Prostate gland (tissue), 2 donors: ENCODE measurements at regions not wholly inside any gene's neighbourhood (a gene's known extent, or its start where the extent isn't known, plus 50 kb on each side); places are given as distances from the start of the nearest gene placed in this dataset.

Experiments
- DNase-seq: peaks from one replicate; pipeline ENCODE4 v3.0.0-alpha.2; 2019; ENCODE audit warnings: low spot score
- H3K27ac ChIP-seq, 2 donors: fragments of 200-600 bp; sonication (generic); 2 replicates each; pipeline ENCODE4 v1.5.1; 2017 to 2019
- H3K27me3 ChIP-seq: fragments of 200-600 bp; sonication (generic); replicated peaks from 2 replicates; pipeline ENCODE4 v1.5.1; 2019; ENCODE audit not compliant: insufficient read depth
- H3K36me3 ChIP-seq, 2 donors: fragments of 200-600 bp; sonication (generic); 1 replicate in 1 of 2; 2 replicates in 1 of 2; pipeline versions ENCODE4 v1.5.1 to v1.8.1; 2017 to 2019
- H3K4me1 ChIP-seq: fragments of 200-600 bp; sonication (generic); replicated peaks from 2 replicates; pipeline ENCODE4 v1.5.1; 2019
- H3K4me3 ChIP-seq, 2 donors: fragments of 200-600 bp; sonication (generic); 2 replicates each; pipeline ENCODE4 v1.5.1; 2017 to 2019
- H3K9me3 ChIP-seq: fragments of 200-600 bp; sonication (generic); 2 replicates; pipeline ENCODE4 v1.5.1; 2017
- POLR2A ChIP-seq: fragments of 450-650 bp; IDR thresholded peaks from one replicate; pipeline ENCODE4 v1.6.1; 2016; ENCODE audit warnings: antibody characterized with exemption, mild to moderate bottlenecking
- POLR2AphosphoS5 ChIP-seq: sonication (generic); formaldehyde crosslinking; IDR thresholded peaks from one replicate; pipeline ENCODE4 v1.6.1; 2017; ENCODE audit warnings: antibody characterized with exemption
- WGBS: methylation state at CpG from one replicate; pipeline ENCODE4 v1.1.5; 2018; 5-methylcytosine and 5-hydroxymethylcytosine counted together
- intact Hi-C: fragments of 100-400 bp; cut with DNase I; formaldehyde crosslinking; loops from one replicate; pipeline ENCODE4 v1.14.2; 2022
- TF ChIP-seq, protein P1 (sequence below), 4 experiments: fragments of 200-600 bp in 2 of 4; fragments of 450-650 bp in 2 of 4; sonication (generic) in 2 of 4; IDR thresholded peaks; 1 replicate in 3 of 4; 2 replicates in 1 of 4; pipeline ENCODE4 v1.5.1; 2016 to 2019; ENCODE audit warnings: antibody characterized with exemption in 4 of 4, mild to moderate bottlenecking in 2 of 4, moderate library complexity in 2 of 4

DNA sequence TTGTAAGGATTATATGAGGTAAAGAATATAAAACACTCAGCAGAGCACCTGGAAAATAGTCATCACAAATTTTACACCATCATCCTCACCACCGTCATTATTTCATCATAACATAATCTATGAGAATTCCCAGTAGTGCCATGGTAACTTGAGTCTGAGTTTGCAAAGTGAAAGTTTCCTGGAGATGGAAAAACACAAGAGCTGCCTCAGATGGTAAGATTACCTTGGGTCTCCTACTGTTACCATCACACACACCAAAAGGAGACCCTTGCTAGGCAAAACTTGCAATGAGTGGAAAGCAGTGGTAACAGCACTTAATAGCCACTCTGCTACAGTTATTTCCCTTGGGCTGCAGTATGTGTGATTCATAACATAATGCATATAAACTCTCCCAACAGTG, 589.8 kb downstream of the RNF144B start:
- no peak for TF ChIP-seq POLR2AphosphoS5
- TF ChIP-seq, protein P1, sequence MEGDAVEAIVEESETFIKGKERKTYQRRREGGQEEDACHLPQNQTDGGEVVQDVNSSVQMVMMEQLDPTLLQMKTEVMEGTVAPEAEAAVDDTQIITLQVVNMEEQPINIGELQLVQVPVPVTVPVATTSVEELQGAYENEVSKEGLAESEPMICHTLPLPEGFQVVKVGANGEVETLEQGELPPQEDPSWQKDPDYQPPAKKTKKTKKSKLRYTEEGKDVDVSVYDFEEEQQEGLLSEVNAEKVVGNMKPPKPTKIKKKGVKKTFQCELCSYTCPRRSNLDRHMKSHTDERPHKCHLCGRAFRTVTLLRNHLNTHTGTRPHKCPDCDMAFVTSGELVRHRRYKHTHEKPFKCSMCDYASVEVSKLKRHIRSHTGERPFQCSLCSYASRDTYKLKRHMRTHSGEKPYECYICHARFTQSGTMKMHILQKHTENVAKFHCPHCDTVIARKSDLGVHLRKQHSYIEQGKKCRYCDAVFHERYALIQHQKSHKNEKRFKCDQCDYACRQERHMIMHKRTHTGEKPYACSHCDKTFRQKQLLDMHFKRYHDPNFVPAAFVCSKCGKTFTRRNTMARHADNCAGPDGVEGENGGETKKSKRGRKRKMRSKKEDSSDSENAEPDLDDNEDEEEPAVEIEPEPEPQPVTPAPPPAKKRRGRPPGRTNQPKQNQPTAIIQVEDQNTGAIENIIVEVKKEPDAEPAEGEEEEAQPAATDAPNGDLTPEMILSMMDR (IDR thresholded peaks at IDR 0.05): no peak
- no peak for TF ChIP-seq POLR2A
- no peaks in the 10 kb centered on the region for H3K9me3 ChIP-seq
- no peaks in the 10 kb centered on the region for H3K4me1 ChIP-seq
- DNase-seq: no peak
- no peak overlapping the region for H3K27ac ChIP-seq
- H3K4me3 ChIP-seq: no peak overlapping the region
- no peaks in the 10 kb centered on the region for H3K27me3 ChIP-seq
- no peaks in the 10 kb centered on the region for H3K36me3 ChIP-seq
- 87% methylated on average over 1 of the region's 1 CpG for WGBS
- intact Hi-C loops: no loop called here

DNA sequence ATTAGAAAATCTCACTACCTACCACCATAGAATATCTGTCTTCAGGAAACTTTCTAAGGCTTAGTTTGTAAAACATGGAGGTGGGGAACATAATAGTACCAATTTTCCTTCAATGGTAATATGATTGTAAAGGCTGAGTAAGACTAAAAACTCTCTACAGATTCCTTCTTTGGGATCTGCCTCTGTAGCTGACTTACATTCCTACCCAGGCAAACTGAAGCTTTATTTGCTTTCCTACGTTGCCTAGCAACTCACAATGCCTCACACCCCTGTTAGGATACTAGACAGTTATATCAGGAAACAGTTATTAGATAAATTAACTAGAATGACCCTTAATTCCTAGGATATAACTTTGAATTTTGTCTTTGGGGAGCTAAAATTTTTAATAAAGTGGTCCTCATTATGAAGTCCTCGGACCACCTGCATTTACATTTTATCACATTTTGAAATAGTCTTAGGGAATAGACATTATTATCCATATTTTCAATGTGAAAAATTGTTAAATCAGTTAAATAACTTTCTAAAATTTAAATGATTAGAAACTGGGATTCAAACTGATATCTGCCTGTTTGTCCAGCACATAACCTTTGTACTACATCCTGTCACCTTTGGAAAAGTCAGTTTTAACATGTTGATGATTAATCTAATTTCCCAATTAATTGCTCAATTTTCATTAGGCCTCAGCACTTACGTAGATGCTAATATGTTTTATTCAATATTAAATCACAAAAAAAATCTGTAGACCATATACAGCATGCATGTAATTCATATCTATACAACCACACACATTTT, 591.4 kb downstream of the RNF144B start:
- intact Hi-C loops: no loop called here
- H3K27ac ChIP-seq: no peak overlapping the region
- no peaks in the 10 kb centered on the region for H3K9me3 ChIP-seq
- WGBS: 66% methylated on average over 3 of the region's 3 CpGs
- H3K4me1 ChIP-seq: no peaks in the 10 kb centered on the region
- no peak overlapping the region for H3K4me3 ChIP-seq
- H3K27me3 ChIP-seq: no peaks in the 10 kb centered on the region
- peak; percentile 11 for DNase-seq
- H3K36me3 ChIP-seq: no peaks in the 10 kb centered on the region
- TF ChIP-seq POLR2A (no peak), POLR2AphosphoS5 (no peak)
- TF ChIP-seq, protein P1 (IDR thresholded peaks at IDR 0.05): no peak

DNA sequence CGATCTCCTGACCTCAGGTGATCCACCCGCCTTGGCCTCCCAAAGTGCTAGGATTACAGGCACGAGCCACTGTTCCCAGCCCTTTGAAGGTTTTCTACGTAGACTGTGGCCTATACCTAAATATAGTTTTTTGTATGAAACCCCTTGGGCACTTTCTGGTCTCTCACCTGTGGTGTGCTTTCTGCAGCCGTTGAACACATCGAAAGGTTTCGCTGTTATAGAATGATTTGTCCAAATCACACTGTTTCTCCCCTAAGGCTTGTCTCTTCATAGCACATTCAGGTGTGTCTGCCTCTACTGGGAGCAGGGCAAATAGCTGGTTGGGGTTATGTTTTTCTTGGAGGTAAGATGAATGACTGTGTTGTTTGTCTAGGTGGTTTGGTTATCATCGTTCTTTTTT, 597.9 kb downstream of the RNF144B start:
- no peak for DNase-seq
- intact Hi-C loops: no loop called here
- Histone ChIP-seq H3K27me3 (no peaks in the 10 kb centered on the region), H3K4me3 (no peak overlapping the region), H3K36me3 (no peaks in the 10 kb centered on the region), H3K27ac (no peak overlapping the region), H3K4me1 (no peaks in the 10 kb centered on the region), H3K9me3 (no peaks in the 10 kb centered on the region)
- 84% methylated on average over 8 of the region's 8 CpGs for WGBS
- TF ChIP-seq POLR2A (no peak), POLR2AphosphoS5 (no peak)
- TF ChIP-seq, protein P1 (IDR thresholded peaks at IDR 0.05): no peak

GRCh38 chr6:18985996-18986395, 598.8 kb downstream of the RNF144B start:
- 70% methylated on average over 2 of the region's 2 CpGs for WGBS
- Histone ChIP-seq H3K36me3 (no peaks in the 10 kb centered on the region), H3K27me3 (no peaks in the 10 kb centered on the region), H3K9me3 (no peaks in the 10 kb centered on the region), H3K27ac (no peak overlapping the region), H3K4me3 (no peak overlapping the region), H3K4me1 (no peaks in the 10 kb centered on the region)
- no peak for DNase-seq
- TF ChIP-seq, protein P1 (IDR thresholded peaks at IDR 0.05): no peak
- TF ChIP-seq POLR2AphosphoS5: no peak
- TF ChIP-seq POLR2A: no peak
- intact Hi-C loops: no loop called here

DNA sequence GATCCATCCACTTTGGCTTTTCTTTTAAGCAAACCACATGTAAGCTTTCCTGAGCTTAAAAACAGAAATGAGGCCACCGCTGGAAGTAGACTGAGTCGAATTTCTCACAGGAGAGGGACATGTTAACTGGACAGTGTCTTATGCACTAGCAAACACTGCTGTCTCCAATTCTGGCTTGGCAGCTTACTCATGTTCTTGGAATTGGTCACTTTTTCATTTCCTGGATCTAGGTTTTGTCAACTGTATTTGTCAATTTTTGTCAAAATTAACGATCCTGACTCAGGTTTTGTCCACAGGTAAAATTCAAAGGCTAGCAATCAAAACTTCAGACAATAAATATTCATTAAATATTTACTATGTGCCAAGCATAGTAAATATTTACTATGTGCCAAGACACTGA, 601.5 kb downstream of the RNF144B start:
- H3K9me3 ChIP-seq: no peaks in the 10 kb centered on the region
- no peak overlapping the region for H3K4me3 ChIP-seq
- H3K36me3 ChIP-seq: no peaks in the 10 kb centered on the region
- WGBS: 76% methylated on average over 3 of the region's 3 CpGs
- TF ChIP-seq POLR2A: no peak
- TF ChIP-seq, protein P1 (IDR thresholded peaks at IDR 0.05): no peak
- no peak for TF ChIP-seq POLR2AphosphoS5
- no peak for DNase-seq
- H3K27ac ChIP-seq: no peak overlapping the region
- no peaks in the 10 kb centered on the region for H3K27me3 ChIP-seq
- no peaks in the 10 kb centered on the region for H3K4me1 ChIP-seq
- intact Hi-C loops: no loop called here
